ENCODE measurements at regions not wholly inside any gene's neighbourhood (a gene's known extent, or its start where the extent isn't known, plus 50 kb on each side); places are given as distances from the start of the nearest gene placed in this dataset.
"Not testable (repeated sequence)": the region's sequence is repeated elsewhere in the genome, so short reads cannot be mapped to it uniquely, and the experiment has no call there.

DNA sequence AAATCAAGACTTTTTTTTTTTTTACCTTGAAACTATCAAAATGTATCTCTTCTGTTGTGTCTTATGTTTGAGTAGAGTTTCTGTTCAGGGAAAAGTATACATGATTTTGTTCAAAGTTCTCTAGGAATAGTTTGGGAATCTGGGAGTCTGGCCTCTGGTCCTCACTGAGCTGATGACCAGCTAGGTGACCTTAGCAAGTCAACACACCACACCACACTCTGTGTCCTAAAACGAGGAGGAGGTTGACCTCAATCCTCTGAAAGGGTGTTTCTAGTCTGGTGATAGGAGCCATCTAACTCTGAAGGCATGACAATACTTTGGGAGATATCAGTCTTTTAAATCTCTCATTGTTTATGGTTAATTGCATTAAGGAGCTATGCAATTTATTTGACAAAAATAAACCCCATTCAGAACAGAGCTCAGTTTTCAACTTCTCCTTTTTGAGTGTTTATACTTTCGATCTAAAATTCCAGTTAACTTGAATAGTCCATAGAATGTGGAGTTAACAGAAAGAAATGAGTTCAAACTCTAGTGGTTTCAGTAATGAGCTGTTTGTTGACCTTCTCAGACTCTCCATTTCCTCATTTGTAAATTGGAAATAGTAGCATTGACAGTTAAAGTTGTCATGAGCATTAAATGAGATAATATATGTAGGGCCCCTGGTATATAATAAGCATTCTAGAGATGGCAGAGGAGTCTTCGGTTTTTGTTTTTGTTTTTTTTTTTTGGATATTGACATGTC is 112.2 kb upstream of the LRRN1 start:
- DNase-seq: no peak

DNA sequence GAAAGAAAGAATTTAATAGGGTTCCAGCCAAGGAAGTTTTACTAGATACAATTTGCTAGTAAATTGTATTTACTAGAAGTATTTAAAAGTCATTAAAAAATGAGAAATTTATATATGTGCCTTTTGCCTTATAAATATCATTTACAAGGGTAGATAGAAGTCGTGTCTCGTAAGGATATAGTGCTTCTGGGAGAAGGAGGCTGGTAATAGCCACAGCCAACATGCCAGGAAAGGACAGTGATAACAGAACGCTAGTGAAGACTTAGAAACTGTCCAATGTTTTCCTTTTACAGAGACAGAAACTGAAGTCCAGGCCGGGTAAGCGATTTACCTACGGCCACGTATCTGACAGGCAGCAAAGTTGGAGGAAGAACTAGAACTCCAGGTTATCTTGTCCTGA is 113.5 kb upstream of the LRRN1 start:
- no peak for DNase-seq

DNA sequence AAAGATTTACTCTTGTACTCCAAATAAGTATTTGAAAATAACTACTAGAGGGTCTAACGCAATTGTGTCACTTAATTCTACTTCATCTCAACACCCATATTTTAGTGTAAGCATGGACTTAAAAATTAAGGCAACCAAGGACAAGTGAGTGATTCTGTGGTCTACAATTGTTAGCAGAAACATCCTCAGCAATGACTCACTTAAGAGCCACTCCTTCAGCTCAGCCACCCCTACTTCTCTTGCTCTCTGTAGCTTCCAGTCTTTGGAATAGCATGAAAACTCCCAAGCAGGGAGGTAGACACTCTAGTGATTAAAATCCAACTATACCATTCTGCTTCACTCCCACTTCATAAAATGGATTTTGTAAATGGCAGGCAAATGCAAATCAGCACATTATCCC is 116.0 kb upstream of the LRRN1 start:
- DNase-seq: no peak

DNA sequence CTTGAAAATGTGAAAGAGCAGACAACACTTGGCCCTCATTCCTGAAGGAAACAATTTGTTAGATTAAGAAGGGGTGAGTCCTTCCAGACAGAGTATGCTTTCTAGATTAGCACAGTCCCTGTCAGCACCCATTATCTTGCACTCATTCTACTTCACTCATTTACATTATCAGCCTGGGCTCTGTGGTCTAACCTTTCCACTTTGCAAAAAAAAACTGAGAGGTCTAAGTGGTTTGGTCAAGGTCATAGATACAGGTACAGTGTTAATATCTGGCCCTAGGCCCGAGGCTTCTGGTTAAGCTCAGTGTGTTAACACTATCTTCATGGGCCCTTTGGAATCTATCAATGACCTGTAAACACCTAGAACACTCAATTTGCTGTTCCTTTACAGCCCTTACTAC is 123.4 kb upstream of the LRRN1 start:
- no peak for DNase-seq

DNA sequence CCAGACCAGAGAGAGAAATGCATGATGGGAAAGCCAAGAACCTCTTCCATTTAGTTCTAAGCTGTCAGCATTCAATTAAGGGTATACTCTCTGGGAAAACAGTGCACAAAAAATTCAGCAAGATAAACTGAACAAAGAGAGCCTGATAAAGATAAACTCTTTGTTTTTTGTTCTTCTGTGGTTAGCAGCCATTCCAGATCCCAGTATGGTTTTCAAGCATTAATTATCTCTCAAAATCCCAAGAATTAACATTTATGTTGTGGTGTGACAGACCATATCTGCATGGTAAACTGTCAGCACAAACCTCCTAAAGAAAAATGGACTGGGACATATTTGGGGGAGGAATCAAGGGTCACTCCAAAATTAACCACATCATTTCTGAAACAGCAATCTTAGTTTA is 124.0 kb upstream of the LRRN1 start:
- no peak for DNase-seq

DNA sequence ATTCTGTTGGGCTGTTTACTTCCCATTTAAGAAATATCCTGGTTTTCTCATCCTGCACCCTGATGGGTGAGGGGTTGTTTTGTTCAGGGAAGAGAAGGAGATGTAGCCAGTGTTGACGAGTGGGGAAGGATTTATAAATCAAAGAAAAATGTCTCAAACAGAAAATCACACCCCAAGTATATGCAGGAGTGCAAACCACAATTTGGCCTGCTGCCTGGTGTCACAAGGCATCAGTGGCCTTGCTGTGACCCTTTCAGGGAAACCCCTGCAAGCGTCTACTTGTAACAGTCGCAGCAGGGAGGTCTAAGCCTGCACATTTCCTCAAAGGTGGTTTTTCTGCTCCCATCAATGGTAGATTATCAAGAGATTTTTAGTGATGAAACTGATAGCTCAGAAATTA is 132.6 kb upstream of the LRRN1 start:
- DNase-seq: no peak

DNA sequence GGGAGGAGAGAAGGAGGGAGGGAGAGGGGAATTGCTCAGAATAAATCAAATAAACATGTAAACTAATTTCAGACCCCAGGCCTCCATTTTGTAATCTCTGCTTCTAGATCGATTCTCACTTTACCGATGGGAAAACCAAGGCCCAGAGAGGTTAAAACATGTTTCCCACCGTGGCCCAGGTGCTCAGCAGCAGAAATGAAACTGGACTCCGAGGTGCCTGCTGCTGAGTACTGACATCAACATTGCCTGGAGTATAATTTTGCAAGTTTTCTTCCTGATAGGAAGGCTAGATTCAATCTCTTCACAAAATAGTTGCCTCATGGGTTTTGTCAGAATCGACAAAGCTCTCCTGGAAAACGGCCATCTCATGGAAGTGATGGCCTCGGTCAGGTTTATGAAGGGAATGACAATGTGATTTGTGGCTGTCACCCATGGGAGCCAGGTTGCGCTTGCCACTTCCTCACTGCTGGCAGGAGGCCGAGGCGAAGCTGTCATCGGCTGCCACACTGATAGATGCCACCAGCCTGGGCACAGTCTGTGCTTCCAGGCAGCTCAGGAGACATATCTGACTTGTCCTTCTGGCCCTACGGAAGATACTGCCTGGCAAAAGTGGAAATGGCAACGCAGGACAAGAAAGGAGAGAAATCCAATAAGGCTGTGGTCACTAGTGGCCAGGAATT is 133.1 kb upstream of the LRRN1 start:
- DNase-seq: no peak

DNA sequence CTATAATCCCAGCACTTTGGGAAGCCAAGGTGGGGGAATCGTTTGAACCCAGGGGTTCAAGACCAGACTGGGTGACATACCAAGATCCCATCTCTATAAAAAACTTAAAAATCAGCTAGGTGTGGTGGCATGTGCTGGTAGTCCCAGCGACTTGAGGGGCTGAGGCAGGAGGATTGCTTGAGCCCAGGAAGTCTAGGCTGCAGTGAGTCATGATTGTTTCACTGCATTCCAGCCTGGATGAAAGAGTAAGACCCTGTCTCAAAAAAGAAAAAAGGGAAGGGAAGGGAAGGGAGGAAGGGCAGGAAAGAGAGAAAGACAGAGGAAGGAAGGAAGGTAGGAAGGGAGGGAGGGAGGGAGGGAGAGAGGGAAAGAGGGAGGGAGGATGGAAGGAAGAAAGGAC is 133.7 kb upstream of the LRRN1 start:
- DNase-seq: no peak

DNA sequence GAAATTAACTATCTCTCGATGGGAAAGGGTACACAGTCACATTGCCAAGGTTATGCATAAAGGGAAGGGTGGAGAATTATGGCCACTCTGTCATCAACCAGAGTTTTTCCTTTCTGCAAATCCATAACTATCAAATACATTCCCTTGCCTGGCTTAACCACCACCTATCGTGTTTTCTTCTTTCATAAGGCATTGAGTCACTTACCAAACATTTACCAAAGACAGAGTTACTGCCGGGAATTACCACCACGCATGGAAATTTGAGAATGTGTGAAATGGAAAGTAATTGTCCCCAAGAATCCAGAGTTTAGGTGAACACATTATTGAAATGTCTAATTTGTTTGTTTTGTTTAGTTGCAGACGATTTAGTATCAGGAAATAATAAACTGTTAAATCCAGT is 134.3 kb upstream of the LRRN1 start:
- DNase-seq: no peak

DNA sequence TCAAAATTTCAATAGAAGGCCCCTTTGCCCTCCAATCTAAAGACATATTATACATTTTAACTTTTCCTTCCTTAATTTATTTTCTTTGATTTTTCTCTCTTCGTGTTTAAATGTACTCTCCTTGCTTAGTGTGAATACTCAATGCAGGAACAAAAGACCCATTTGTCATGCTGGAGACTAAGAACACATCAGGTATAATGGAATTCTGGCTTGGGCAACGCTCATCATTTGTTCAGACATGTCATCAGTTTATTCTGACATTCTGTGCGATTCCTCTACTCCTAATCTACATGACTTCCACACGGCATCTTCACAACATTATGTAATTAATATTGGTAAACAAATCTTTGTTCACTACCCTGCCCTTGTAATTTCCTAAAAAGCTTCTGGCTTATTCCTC is 136.6 kb upstream of the LRRN1 start:
- DNase-seq: no peak

DNA sequence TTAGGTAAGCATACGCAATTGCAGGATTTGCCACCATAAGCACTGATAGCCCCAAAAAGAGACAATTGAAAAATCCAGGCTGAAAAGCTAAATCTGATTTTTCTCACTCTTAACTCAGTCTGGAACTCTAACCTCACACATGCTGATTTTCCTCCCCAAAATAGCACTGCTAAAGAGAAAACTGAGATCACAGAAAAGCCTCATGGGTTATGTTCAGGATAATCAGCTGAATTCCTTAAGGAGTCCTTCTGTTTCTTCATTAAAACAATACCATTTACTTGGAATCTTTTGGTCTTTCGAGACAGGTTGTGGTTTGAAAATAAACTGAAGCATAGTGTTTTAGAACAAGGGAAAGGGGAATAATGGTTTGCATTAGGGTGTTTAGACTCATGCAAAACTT is 144.3 kb upstream of the LRRN1 start:
- no peak for DNase-seq

DNA sequence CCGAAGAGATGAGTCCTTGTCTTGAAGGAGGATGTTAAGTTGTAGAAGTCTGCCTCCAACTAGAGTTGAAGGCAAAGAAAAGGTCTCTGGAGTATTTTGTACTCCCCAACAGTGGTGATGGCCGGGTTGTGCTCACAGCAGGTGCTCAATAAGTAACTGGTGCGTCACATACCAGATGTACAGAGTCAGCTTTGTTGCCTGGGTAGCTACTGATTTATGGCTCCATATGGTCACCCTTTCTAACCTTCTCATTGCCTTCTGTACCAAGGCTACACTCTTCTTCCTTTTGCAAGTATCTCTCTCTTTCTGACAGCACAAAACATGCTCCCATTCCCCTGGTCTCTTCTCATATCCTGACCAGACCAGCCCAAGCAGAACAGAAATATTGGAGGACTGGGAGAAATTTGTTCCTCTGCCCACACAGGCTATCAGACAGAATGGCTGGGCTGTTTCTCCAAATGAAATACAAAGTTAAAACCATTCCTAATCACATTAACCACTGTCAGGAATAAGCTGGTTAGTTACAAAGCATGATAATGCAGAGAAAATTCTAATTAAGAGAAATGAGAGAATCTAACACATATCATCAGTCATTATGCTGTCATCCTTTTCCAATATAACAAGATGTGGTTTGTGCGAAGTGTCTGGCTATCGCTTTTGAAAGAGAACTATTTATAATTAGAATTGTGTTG is 150.1 kb upstream of the LRRN1 start:
- no peak for DNase-seq

DNA sequence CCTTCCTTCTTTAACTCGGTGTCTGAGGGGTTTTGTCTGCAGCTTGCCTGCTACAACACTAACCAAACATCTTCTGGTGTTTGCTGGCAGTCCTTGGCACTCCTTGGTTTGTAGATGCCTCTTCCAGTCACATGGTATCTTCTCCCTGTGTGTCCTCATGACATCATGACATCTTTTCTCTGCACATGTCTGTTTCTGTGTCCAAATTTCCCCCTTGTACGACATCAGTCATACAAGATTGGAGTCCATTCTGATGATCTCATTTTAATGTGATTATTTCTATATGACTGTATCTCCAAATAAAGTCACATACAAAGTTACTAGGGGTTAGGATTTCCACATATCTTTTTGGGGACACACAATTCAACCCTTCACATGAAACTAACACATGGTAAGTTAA is 152.3 kb upstream of the LRRN1 start:
- peak; percentile 34 for DNase-seq

DNA sequence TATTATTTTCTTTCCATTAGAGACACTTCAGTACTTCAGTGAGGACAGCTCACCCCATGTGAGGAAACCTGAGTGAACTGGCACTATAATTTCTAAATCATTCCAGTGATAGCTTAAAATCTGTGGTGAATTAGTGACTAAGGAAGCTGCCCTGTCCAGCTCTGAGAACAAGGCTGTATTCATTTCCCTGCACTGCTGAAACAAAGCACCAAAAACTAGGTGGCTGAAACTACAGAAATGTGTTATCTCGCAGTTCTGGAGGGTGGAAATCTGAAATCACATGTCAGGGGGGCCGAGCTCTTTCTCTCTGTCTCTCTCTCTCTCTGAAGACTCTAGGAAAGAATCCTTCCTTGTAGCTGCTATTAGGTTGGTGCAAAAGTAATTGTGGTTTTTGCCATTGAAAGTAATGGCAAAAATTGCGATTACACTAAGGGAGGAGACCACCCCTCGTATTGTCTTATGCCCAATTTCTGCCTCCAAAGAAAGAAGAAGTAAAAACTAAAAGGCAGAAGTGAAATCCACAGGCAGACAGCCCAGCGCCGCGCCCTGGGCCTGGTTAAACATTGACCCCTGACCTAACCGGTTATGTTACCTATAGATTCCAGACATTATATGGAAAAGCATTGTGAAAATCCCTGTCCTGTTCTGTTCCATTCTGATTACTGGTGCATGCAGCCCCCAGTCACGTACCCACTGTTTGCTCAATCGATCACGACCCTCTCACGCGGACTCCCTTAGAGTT is 153.0 kb upstream of the LRRN1 start:
- DNase-seq: not testable (repeated sequence)

DNA sequence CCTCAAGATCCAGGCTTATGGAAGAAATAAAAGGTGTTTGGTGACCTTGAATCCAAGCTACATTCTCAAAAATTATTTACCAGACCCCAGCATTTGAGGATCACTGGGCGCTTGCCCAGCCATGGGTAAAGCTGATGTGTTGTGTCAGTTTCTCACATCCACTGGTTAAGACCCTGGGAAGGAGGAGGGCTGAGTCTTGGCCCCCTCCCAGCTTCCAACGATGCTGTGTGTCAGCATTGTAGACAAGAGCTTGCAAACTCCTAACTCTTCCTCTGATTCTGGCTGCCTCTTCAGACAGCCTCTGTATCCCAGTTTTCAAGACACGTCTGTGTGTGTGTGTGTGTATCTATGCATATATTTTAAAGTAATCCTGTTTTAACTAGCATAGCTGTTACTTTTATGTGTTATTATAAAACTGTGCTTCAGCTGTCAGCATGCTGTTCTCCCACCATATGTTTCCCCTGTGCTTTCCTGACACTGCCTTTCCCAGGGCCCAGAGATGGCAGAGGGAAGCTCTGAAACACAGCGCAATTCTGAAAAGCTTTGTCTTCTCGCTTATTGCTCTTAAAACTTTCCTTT is 157.3 kb upstream of the LRRN1 start:
- no peak for DNase-seq

DNA sequence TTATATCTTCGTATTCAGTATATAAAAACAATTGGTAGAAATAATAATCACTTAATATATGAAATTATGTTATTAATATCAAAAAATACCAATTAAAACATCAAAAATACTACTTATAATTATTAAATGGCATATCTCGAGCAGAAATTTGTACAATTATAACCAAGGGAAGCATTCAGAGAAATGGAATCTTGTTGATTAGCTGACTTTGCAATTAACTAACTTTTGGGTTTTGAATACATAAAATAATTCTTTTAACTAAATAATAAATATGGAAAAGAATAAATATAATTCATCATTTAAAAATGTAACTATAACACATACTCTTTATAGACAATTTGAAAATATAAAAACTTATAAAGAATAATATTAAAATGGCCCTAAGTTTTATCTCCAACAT is 160.2 kb upstream of the LRRN1 start:
- no peak for DNase-seq

DNA sequence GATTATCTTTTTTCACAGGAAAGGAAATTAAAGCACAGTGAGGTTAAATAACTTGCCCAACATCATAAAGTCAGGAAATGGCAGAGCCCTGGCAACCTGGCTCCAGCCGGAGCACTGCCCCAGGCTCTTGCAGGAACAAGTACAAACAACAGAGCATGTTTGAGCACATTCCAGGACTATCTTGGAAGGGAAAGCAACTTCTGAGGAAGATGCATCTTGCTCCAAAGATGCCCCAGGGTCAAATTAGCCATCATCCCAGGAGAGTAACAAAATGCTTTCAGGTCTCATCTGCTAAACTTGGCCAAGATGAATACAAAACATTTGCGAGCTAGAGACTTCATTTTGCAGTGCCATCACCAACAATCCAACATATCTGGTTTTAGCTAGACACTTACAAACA is 162.4 kb upstream of the LRRN1 start:
- no peak for DNase-seq

DNA sequence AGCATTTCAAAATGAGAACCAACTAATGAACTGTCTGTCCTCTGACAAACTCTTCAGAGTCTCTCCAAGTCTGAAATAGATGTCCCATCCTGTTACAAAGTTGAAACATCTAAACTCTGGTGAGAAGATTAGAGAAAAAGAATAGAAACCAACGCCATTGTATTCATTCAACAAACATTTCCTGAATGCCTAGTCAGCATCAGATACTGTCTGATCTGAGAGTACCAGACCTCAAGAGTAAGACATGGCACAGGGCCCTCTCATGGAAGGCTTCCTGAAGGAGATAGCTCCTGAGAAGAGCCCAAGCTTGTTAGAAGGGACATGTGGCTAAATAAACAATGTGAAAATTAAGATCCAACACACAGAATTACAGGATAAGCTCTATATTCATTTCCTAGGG is 164.1 kb upstream of the LRRN1 start:
- no peak for DNase-seq

DNA sequence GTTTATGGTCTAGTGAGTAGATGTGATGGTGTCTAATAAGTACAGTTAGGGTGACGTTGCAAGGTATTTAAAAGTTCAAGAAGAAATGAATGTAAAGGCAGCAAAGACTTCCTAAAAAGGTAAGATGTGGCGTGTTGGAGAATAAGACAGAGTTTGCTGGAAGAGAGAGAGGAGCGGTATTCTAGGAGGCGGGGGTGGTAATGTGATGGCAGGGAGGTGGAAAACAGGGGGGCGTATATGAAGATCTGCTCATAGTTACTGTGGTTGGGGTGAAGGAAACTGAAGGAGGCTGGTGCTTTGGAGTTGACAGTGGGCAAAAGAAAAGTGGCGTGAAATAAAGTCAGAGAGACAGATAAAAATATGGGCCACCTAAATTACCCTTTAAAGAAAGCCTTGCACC is 164.9 kb upstream of the LRRN1 start:
- DNase-seq: no peak

DNA sequence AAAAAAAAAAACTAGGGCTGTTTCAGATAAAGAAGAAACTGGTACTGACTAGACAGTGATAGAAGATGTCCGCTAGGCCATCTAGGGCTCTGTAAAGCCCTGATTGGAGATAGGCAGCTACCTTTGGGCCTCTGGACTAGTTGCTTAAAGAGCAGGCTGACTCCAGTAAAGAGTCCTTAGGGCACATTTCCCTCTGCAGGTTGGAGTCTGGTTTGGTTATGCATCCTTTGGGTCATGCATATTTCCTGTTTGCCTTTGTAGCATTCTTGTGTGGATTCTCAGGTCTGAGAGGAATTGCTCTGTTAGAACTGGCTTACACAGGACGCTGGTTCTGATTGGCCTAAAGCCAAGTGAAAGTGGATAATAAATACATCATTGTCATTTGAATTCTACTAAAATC is 165.5 kb upstream of the LRRN1 start:
- DNase-seq: no peak

DNA sequence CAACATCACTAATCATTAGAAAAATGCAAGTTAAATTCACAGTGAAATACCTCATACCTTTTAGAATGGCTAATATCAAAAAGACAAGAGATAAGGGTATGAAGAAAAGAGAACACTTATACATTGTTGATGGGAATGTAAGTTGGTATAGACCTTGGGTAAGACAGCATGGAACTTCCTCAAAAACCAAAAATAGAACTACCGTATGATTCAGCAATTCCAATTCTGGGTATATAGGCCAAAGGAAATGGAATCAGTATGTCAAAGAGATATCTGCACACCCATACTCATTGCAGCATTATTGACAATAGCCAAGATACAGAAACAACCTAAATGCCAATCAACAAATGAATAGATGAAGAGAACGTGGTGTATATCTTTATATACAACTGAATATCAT is 166.8 kb upstream of the LRRN1 start:
- DNase-seq: peak; percentile 33

DNA sequence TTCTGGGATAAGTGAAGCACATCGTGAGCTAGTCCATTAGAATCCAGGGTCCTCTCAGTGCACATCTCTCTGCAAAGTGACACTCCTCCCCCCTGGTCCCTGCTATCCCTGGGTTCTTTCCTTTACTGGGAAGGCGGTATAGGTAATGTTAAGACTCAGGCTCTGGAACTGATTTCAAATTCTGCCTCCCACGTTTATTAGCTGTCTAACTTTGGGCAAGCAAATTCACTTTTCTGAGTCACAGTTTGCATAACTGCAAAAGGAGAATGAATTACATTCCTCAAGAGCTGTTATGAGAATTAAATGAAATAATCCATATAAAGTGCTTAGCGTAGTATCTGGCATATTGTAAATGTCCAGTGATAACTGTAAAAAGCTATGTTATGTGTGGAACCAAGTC is 168.1 kb upstream of the LRRN1 start:
- DNase-seq: no peak

DNA sequence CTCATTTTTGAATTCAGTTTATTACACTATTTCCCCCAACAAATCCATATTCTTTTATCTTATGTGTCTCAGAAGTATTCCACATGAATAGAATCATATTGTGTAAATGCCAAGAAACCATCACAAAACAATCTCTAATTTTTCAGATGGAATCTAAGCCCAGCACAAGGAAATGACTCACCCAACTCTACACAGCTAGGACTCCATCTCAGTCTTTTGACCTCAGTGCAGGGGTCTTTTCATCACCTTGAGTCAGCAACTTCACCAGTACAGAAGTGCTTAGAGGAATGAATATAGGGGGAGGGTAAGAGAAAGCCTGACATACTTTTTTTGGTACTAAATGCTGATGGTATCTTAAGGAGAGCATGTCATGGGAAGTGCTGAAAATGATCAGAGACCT is 169.3 kb upstream of the LRRN1 start:
- DNase-seq: no peak
